Mesendoderm (in vitro differentiated cells): ENCODE measurements at regions not wholly inside any gene's neighbourhood (a gene's known extent, or its start where the extent isn't known, plus 50 kb on each side); places are given as distances from the start of the nearest gene placed in this dataset.
A peak's percentile ranks its signal among the peaks of the same experiment; 100 is the strongest.

ENCODE experiments used
- DNase-seq: peaks from one replicate; pipeline ENCODE4 v3.0.0; 2013
- H2AK5ac ChIP-seq: 2 replicates; pipeline ENCODE4 v1.6.1; 2013; ENCODE audit warnings: low read length, inconsistent platforms
- H2BK120ac ChIP-seq: 2 replicates; pipeline ENCODE4 v1.6.1; 2013; ENCODE audit warnings: low read depth, mild to moderate bottlenecking, low read length, moderate library complexity, mixed read lengths
- H2BK15ac ChIP-seq: replicated peaks from 2 replicates; pipeline ENCODE4 v1.6.1; 2013; ENCODE audit warnings: low read depth, mild to moderate bottlenecking, moderate library complexity
- H2BK5ac ChIP-seq: 2 replicates; pipeline ENCODE4 v1.6.1; 2013; ENCODE audit warnings: low read length, inconsistent platforms
- H3K18ac ChIP-seq: 2 replicates; pipeline ENCODE4 v1.6.1; 2013; ENCODE audit warnings: mild to moderate bottlenecking, low read length, mixed read lengths
- H3K23ac ChIP-seq: one replicate; pipeline ENCODE4 v1.6.1; 2013; ENCODE audit warnings: low read length
- H3K27ac ChIP-seq: 2 replicates; pipeline ENCODE4 v1.5.1; 2013; ENCODE audit warnings: low read depth, mild to moderate bottlenecking, inconsistent platforms, low read length, moderate library complexity
- H3K27me3 ChIP-seq: 2 replicates; pipeline ENCODE4 v1.6.1; 2013; ENCODE audit warnings: low read length, control low read depth, mild to moderate bottlenecking, inconsistent platforms; ENCODE audit not compliant: insufficient read depth, poor library complexity
- H3K36me3 ChIP-seq: 2 replicates; pipeline ENCODE4 v1.6.1; 2013; ENCODE audit warnings: low read length, inconsistent platforms; ENCODE audit not compliant: control insufficient read depth, insufficient read depth
- H3K4ac ChIP-seq: one replicate; pipeline ENCODE4 v1.6.1; 2013; ENCODE audit warnings: low read depth, mild to moderate bottlenecking, low read length, moderate library complexity
- H3K4me1 ChIP-seq: 2 replicates; pipeline ENCODE4 v1.6.1; 2013; ENCODE audit warnings: low read depth, low read length, inconsistent platforms; ENCODE audit not compliant: control insufficient read depth
- H3K4me2 ChIP-seq: 2 replicates; pipeline ENCODE4 v1.6.1; 2013; ENCODE audit warnings: low read length
- H3K4me3 ChIP-seq: 2 replicates; pipeline ENCODE4 v1.5.1; 2013; ENCODE audit warnings: mild to moderate bottlenecking, low read length
- H3K56ac ChIP-seq: one replicate; pipeline ENCODE4 v1.6.1; 2013; ENCODE audit warnings: low read length
- H3K79me1 ChIP-seq: 2 replicates; pipeline ENCODE4 v1.6.1; 2013; ENCODE audit warnings: low read length, inconsistent platforms
- H3K79me2 ChIP-seq: 2 replicates; pipeline ENCODE4 v1.6.1; 2013; ENCODE audit warnings: mild to moderate bottlenecking, low read length; ENCODE audit not compliant: control insufficient read depth, insufficient read depth
- H3K9ac ChIP-seq: 2 replicates; pipeline ENCODE4 v1.6.1; 2013; ENCODE audit warnings: low read length, inconsistent platforms
- H4K5ac ChIP-seq: one replicate; pipeline ENCODE4 v1.6.1; 2013; ENCODE audit warnings: low read length
- H4K8ac ChIP-seq: one replicate; pipeline ENCODE4 v1.6.1; 2013; ENCODE audit warnings: low read depth, mild to moderate bottlenecking, control low read depth, low read length, moderate library complexity
- WGBS: extraction: QIAGEN DNeasy Blood & Tissue Kit; methylation state at CpG from one replicate; pipeline ENCODE4 v1.1.7; 2013; ENCODE audit warnings: low lambda C conversion rate, missing lambda C conversion rate; ENCODE audit not compliant: insufficient coverage; ENCODE audit errors: extremely low coverage; 5-methylcytosine and 5-hydroxymethylcytosine counted together

GRCh38 chr14:97924922-97925613, 1127.9 kb downstream of the VRK1 start:
- no peak overlapping the region for H3K27ac ChIP-seq
- H4K8ac ChIP-seq: no peak overlapping the region
- no peaks in the 10 kb centered on the region for H3K27me3 ChIP-seq
- no peak overlapping the region for H3K56ac ChIP-seq
- no peaks in the 10 kb centered on the region for H3K79me1 ChIP-seq
- no peak overlapping the region for H2BK15ac ChIP-seq
- no peak overlapping the region for H2AK5ac ChIP-seq
- H3K23ac ChIP-seq: no peak overlapping the region
- H3K18ac ChIP-seq: no peak overlapping the region
- H3K36me3 ChIP-seq: no peaks in the 10 kb centered on the region
- no peak overlapping the region for H2BK120ac ChIP-seq
- no peak overlapping the region for H3K4me3 ChIP-seq
- H3K4me1 ChIP-seq: no peaks in the 10 kb centered on the region
- no peak overlapping the region for H3K4me2 ChIP-seq
- no CpG with 5 or more reads among the region's 11 CpGs for WGBS
- no peak overlapping the region for H4K5ac ChIP-seq
- H3K79me2 ChIP-seq: no peaks in the 10 kb centered on the region
- H2BK5ac ChIP-seq: no peak overlapping the region
- no peak overlapping the region for H3K4ac ChIP-seq
- no peak overlapping the region for H3K9ac ChIP-seq
- no peak for DNase-seq

GRCh38 chr14:97930166-97930565, 1133.0 kb downstream of the VRK1 start:
- Histone ChIP-seq H3K36me3 (no peaks in the 10 kb centered on the region), H3K18ac (no peak overlapping the region), H3K27ac (no peak overlapping the region), H3K23ac (no peak overlapping the region), H2BK15ac (no peak overlapping the region), H4K8ac (no peak overlapping the region), H2BK5ac (no peak overlapping the region), H3K27me3 (no peaks in the 10 kb centered on the region), H3K79me1 (no peaks in the 10 kb centered on the region), H3K4me3 (no peak overlapping the region), H2AK5ac (no peak overlapping the region), H3K4ac (no peak overlapping the region), H3K56ac (no peak overlapping the region), H2BK120ac (no peak overlapping the region), H3K4me1 (no peaks in the 10 kb centered on the region), H3K9ac (no peak overlapping the region), H4K5ac (no peak overlapping the region), H3K79me2 (no peaks in the 10 kb centered on the region), H3K4me2 (no peak overlapping the region)
- no CpG with 5 or more reads among the region's 8 CpGs for WGBS
- DNase-seq: peak; percentile 29

DNA sequence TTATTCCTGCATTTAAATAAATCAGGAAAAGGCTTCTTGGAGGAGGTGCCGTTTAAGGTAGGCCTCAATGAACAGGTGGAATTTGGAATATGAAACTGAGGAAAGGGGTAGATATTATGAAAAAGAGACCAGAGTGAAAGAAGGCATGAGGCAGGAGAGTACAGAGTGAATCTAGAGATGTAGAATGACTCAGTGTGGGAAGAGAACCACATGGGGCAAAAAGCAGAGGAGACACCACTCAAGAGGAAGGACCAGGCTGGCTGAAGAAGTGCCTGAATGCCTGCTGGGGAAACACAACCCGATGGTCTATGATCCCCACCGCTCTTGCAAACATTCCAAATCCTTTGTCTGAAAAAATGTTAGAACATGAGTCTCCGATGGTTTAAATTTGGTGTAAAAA, 1134.1 kb downstream of the VRK1 start:
- Histone ChIP-seq H3K4ac (no peak overlapping the region), H2AK5ac (no peak overlapping the region), H2BK15ac (no peak overlapping the region), H3K18ac (no peak overlapping the region), H3K4me3 (no peak overlapping the region), H3K27me3 (no peaks in the 10 kb centered on the region), H3K27ac (no peak overlapping the region), H3K4me2 (no peak overlapping the region), H3K79me2 (no peaks in the 10 kb centered on the region), H3K23ac (no peak overlapping the region), H4K8ac (no peak overlapping the region), H3K9ac (no peak overlapping the region), H3K4me1 (no peaks in the 10 kb centered on the region), H3K79me1 (no peaks in the 10 kb centered on the region), H2BK120ac (no peak overlapping the region), H4K5ac (no peak overlapping the region), H3K56ac (no peak overlapping the region), H2BK5ac (no peak overlapping the region), H3K36me3 (no peaks in the 10 kb centered on the region)
- WGBS: no CpG with 5 or more reads among the region's 4 CpGs
- no peak for DNase-seq

DNA sequence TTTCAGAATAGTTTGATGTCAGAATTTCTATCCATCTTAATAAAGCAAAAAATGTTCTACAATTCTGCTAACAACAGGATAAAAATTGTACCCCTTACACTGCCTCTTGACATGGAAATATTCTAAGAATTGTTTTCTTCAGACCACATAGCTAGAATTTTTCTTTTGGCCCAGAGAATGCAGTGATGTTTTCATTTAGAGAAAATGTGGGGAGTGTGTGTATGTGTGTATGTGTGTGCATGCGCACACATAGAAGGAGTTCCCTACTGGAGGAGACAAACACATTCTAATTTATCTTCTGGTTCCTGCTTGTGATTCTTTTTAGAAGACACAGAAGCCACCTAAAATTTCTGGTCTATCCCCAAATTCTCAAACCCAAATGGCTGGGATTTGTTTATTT, 1145.7 kb downstream of the VRK1 start:
- no peak overlapping the region for H3K9ac ChIP-seq
- DNase-seq: no peak
- H3K36me3 ChIP-seq: no peaks in the 10 kb centered on the region
- WGBS: no CpG with 5 or more reads among the region's 1 CpG
- H2BK5ac ChIP-seq: no peak overlapping the region
- H4K8ac ChIP-seq: no peak overlapping the region
- no peak overlapping the region for H3K56ac ChIP-seq
- H4K5ac ChIP-seq: no peak overlapping the region
- H2BK120ac ChIP-seq: no peak overlapping the region
- H3K79me1 ChIP-seq: no peaks in the 10 kb centered on the region
- H3K4ac ChIP-seq: no peak overlapping the region
- H3K79me2 ChIP-seq: no peaks in the 10 kb centered on the region
- no peak overlapping the region for H3K4me3 ChIP-seq
- no peaks in the 10 kb centered on the region for H3K4me1 ChIP-seq
- H3K23ac ChIP-seq: no peak overlapping the region
- no peak overlapping the region for H3K4me2 ChIP-seq
- H3K27ac ChIP-seq: no peak overlapping the region
- no peaks in the 10 kb centered on the region for H3K27me3 ChIP-seq
- H2AK5ac ChIP-seq: no peak overlapping the region
- H2BK15ac ChIP-seq: no peak overlapping the region
- H3K18ac ChIP-seq: no peak overlapping the region

- Histone ChIP-seq H3K4me3 (no peak overlapping the region), H3K18ac (no peak overlapping the region), H3K79me2 (no peaks in the 10 kb centered on the region), H3K4ac (no peak overlapping the region), H3K79me1 (no peaks in the 10 kb centered on the region), H3K23ac (no peak overlapping the region), H3K4me2 (no peak overlapping the region), H3K27ac (no peak overlapping the region), H3K27me3 (no peaks in the 10 kb centered on the region), H2BK5ac (no peak overlapping the region), H2BK120ac (no peak overlapping the region), H3K36me3 (no peaks in the 10 kb centered on the region), H2BK15ac (no peak overlapping the region), H3K4me1 (no peaks in the 10 kb centered on the region), H2AK5ac (no peak overlapping the region), H4K8ac (no peak overlapping the region), H3K56ac (no peak overlapping the region), H3K9ac (no peak overlapping the region), H4K5ac (no peak overlapping the region)
- DNase-seq: no peak
- WGBS: no CpG with 5 or more reads among the region's 1 CpG
Observed at GRCh38 chr14:97943619-97944018, 1146.4 kb downstream of the VRK1 start.

- Histone ChIP-seq H3K79me1 (no peaks in the 10 kb centered on the region), H3K27me3 (no peaks in the 10 kb centered on the region), H4K5ac (no peak overlapping the region), H2BK5ac (no peak overlapping the region), H3K4me3 (no peak overlapping the region), H3K4ac (no peak overlapping the region), H2AK5ac (no peak overlapping the region), H3K56ac (no peak overlapping the region), H3K27ac (no peak overlapping the region), H3K18ac (no peak overlapping the region), H3K36me3 (no peaks in the 10 kb centered on the region), H3K79me2 (no peaks in the 10 kb centered on the region), H2BK15ac (no peak overlapping the region), H3K9ac (no peak overlapping the region), H3K4me2 (no peak overlapping the region), H2BK120ac (no peak overlapping the region), H3K4me1 (no peaks in the 10 kb centered on the region), H4K8ac (no peak overlapping the region), H3K23ac (no peak overlapping the region)
- no CpG with 5 or more reads among the region's 1 CpG for WGBS
- DNase-seq: no peak
Observed at GRCh38 chr14:97944380-97944779, 1147.2 kb downstream of the VRK1 start.
